ENCODE measurements at regions not wholly inside any gene's neighbourhood (a gene's known extent, or its start where the extent isn't known, plus 50 kb on each side); places are given as distances from the start of the nearest gene placed in this dataset.

GRCh38 chr1:219276049-219276738 lies 102.5 kb downstream of the LYPLAL1 start (continued):
- TF ChIP-seq RBBP5 (IDR thresholded peaks at IDR 0.05; ENCODE audit: borderline replicate concordance, low read depth, low read length) (no peak), CHD1 (IDR thresholded peaks at IDR 0.05; ENCODE audit: low read depth, low read length) (no peak), JUND (IDR thresholded peaks at IDR 0.05; ENCODE audit: low read length) (no peak), MAX (IDR thresholded peaks at IDR 0.05) (no peak)
